Right kidney (tissue), 1 donor: ENCODE measurements at regions not wholly inside any gene's neighbourhood (a gene's known extent, or its start where the extent isn't known, plus 50 kb on each side); places are given as distances from the start of the nearest gene placed in this dataset.
"Not testable (repeated sequence)": the region's sequence is repeated elsewhere in the genome, so short reads cannot be mapped to it uniquely, and the experiment has no call there.

Experiments used
- DNase-seq: peaks from one replicate; pipeline ENCODE4 v3.0.0-alpha.2; 2016

GRCh38 chr5:176018598-176018997 is 50.5 kb upstream of the THOC3 start:
- not testable (repeated sequence) for DNase-seq

- not testable (repeated sequence) for DNase-seq
Measured at GRCh38 chr5:176020852-176021251, 52.7 kb upstream of the THOC3 start.

- DNase-seq = not testable (repeated sequence)
Measured at GRCh38 chr5:176023535-176023934, 55.4 kb upstream of the THOC3 start.

- not testable (repeated sequence) for DNase-seq
Measured at GRCh38 chr5:176029445-176029844, 61.3 kb upstream of the THOC3 start.

GRCh38 chr5:176030361-176031117 is 62.4 kb upstream of the THOC3 start:
- DNase-seq = not testable (repeated sequence)

GRCh38 chr5:176031118-176031510 is 63.0 kb upstream of the THOC3 start:
- DNase-seq = not testable (repeated sequence)

GRCh38 chr5:176033186-176033585 is 65.1 kb upstream of the THOC3 start:
- not testable (repeated sequence) for DNase-seq

- not testable (repeated sequence) for DNase-seq
Measured at GRCh38 chr5:176034407-176035200, 66.5 kb upstream of the THOC3 start.

GRCh38 chr5:176035201-176035530 is 67.1 kb upstream of the THOC3 start:
- not testable (repeated sequence) for DNase-seq

GRCh38 chr5:176035816-176036308 is 67.7 kb upstream of the THOC3 start:
- not testable (repeated sequence) for DNase-seq

GRCh38 chr5:176036391-176036790 is 68.3 kb upstream of the THOC3 start:
- DNase-seq = not testable (repeated sequence)

GRCh38 chr5:176037190-176037589 is 69.1 kb upstream of the THOC3 start:
- not testable (repeated sequence) for DNase-seq

- DNase-seq = not testable (repeated sequence)
Measured at GRCh38 chr5:176040105-176040801, 72.1 kb upstream of the THOC3 start.

- not testable (repeated sequence) for DNase-seq
Measured at GRCh38 chr5:176041248-176041994, 73.3 kb upstream of the THOC3 start.

GRCh38 chr5:176042020-176042658 is 74.0 kb upstream of the THOC3 start:
- not testable (repeated sequence) for DNase-seq

GRCh38 chr5:176043252-176043829 is 75.2 kb upstream of the THOC3 start:
- DNase-seq = not testable (repeated sequence)

- DNase-seq = not testable (repeated sequence)
Measured at GRCh38 chr5:176043986-176044385, 75.9 kb upstream of the THOC3 start.

GRCh38 chr5:176044431-176044830 is 76.3 kb upstream of the THOC3 start:
- DNase-seq = not testable (repeated sequence)

GRCh38 chr5:176045442-176045841 is 77.3 kb upstream of the THOC3 start:
- not testable (repeated sequence) for DNase-seq

- DNase-seq = not testable (repeated sequence)
Measured at GRCh38 chr5:176048671-176049070, 80.6 kb upstream of the THOC3 start.
